SJSA1 (cell line): ENCODE measurements at regions not wholly inside any gene's neighbourhood (a gene's known extent, or its start where the extent isn't known, plus 50 kb on each side); places are given as distances from the start of the nearest gene placed in this dataset.
A peak's percentile ranks its signal among the peaks of the same experiment; 100 is the strongest.

Experiments used
- DNase-seq, 2 experiments: peaks; one replicate each; pipeline ENCODE4 v3.0.0-alpha.2; 2015 to 2020; ENCODE audit warnings: low spot score in 2 of 2, low read depth in 1 of 2
- H3K27ac ChIP-seq: fragments of 250-450 bp; sonication (Bioruptor Pico); 2 replicates; pipeline ENCODE4 v1.5.1; 2020; ENCODE audit warnings: mild to moderate bottlenecking, moderate library complexity
- H3K27me3 ChIP-seq: fragments of 250-450 bp; sonication (Bioruptor Pico); replicated peaks from 2 replicates; pipeline ENCODE4 v1.5.1; 2020; ENCODE audit warnings: mild to moderate bottlenecking, moderate library complexity
- H3K36me3 ChIP-seq: fragments of 250-450 bp; sonication (Bioruptor Pico); 2 replicates; pipeline ENCODE4 v1.5.1; 2020; ENCODE audit warnings: mild to moderate bottlenecking
- H3K4me1 ChIP-seq: fragments of 250-450 bp; sonication (Bioruptor Pico); replicated peaks from 2 replicates; pipeline ENCODE4 v1.6.1; 2021; ENCODE audit warnings: mild to moderate bottlenecking
- H3K4me3 ChIP-seq: fragments of 250-450 bp; sonication (Bioruptor Pico); 2 replicates; pipeline ENCODE4 v1.5.1; 2020; ENCODE audit warnings: mild to moderate bottlenecking
- H3K9me3 ChIP-seq: fragments of 250-450 bp; sonication (Bioruptor Pico); replicated peaks from 2 replicates; pipeline ENCODE4 v1.5.1; 2020; ENCODE audit warnings: mild to moderate bottlenecking

DNA sequence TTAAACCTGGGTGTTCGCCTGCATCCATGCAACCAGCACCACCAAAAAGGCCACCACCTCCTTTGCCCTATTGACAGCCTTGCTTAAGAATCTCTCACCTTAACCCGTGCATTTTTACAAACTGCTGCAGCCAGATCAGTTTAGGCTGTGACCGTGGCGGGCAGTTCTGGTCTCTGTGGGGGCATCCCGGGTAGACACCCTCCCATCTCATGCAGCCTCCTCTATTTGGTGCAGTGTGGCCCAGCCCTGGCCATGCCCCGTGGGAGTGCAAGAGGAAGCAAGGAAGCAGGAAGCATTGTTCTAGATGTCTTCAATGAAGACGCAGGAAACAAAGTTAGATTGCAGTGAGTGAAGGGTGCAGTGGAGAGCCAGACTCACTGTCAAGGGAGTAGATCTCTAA lies 108.8 kb upstream of the MVB12B start:
- no peak for DNase-seq
- Histone ChIP-seq H3K4me3 (no peak overlapping the region), H3K27ac (no peak overlapping the region), H3K9me3 (no peaks in the 10 kb centered on the region; the same call in 1 of the 2 replicates), H3K27me3 (peaks cover 31% of the 10 kb centered on the region), H3K36me3 (no peaks in the 10 kb centered on the region), H3K4me1 (no peaks in the 10 kb centered on the region)

DNA sequence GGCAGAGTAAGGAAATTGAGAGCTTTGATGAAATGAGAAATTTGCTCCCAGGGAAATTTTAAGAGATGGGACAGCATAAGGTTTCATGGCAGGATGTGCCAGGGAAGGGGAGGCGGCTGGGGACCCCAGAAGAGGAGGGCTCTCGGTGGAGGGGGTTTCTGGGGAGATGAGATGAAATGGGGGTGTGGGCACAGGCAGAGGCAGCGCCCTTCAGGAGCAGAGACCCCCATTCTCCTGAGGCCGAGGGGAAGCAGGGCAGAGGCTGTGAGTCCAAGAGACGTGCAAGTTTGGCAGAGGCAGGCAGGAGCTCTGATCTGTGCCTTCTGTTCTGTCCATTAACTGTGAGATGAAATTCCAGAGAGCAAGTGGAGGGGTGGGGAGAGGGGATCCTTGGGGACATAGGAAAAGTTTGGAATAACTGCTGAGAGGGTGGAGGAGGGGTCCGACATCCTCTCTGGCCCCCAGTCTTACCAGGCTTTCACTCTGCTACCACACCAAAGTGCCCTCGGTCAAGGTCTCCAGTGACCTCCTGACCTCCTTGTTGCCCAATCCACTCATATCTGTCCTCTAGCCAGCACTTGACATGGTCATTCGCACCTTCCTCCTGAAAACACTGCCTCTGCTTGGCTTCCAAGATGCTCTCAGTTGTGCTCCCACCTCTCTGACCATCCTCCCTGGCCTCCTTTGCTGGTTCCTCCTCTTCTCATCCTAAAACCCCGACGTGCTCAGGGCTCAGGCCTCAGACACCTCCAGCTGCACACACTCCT lies 108.1 kb upstream of the MVB12B start:
- Histone ChIP-seq H3K4me3 (no peak overlapping the region), H3K36me3 (no peaks in the 10 kb centered on the region), H3K9me3 (no peaks in the 10 kb centered on the region; the same call in 1 of the 2 replicates), H3K4me1 (no peaks in the 10 kb centered on the region), H3K27me3 (peaks cover 32% of the 10 kb centered on the region), H3K27ac (no peak overlapping the region)
- DNase-seq = no peak

DNA sequence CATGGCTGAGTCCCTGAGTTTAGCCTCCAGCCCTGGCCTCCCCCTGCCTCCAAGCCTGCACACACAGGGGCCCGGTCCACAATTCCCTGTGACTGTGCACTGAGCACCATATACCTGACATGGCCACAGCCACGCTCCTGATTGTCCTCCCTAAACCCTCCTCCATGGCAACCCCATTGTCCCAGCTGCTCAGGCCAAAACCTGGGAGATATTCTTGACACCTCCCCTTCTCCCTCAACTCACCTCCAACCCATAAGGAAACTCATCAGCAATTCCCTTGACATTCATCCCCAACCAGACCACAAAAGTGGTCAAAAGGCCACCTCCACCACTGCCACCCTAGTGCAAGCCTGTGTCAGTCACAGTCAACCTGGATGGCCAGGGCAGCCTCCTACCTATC lies 107.5 kb upstream of the MVB12B start:
- DNase-seq = no peak
- H3K27ac ChIP-seq = no peak overlapping the region
- H3K4me1 ChIP-seq = no peaks in the 10 kb centered on the region
- H3K27me3 ChIP-seq = peaks cover 31% of the 10 kb centered on the region
- no peaks in the 10 kb centered on the region for H3K36me3 ChIP-seq
- no peaks in the 10 kb centered on the region; the same call in 1 of the 2 replicates for H3K9me3 ChIP-seq
- H3K4me3 ChIP-seq = no peak overlapping the region

DNA sequence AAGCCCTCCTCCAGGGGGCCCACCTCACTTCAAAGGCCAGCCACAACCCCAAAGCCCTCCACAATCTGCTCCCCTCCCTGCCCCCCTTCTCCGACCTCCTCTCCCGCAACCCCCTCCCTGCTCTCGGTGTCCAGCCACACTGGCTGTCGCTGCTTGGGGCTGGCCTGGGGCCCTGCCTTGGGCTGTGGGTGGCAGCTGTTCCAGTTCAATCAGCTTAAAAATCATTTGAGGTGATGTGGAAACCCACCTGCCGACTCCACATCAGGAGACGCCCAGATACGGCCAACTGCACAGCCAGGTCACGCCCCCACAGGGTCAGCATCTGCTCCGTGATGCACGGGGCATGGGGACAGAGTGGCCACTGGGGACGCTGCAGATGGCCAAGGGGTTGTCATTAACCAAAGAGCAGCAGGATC lies 107.0 kb upstream of the MVB12B start:
- Histone ChIP-seq H3K9me3 (no peaks in the 10 kb centered on the region; the same call in 1 of the 2 replicates), H3K4me3 (no peak overlapping the region), H3K4me1 (no peaks in the 10 kb centered on the region), H3K36me3 (no peaks in the 10 kb centered on the region), H3K27me3 (peaks cover 33% of the 10 kb centered on the region), H3K27ac (no peak overlapping the region)
- no peak for DNase-seq

DNA sequence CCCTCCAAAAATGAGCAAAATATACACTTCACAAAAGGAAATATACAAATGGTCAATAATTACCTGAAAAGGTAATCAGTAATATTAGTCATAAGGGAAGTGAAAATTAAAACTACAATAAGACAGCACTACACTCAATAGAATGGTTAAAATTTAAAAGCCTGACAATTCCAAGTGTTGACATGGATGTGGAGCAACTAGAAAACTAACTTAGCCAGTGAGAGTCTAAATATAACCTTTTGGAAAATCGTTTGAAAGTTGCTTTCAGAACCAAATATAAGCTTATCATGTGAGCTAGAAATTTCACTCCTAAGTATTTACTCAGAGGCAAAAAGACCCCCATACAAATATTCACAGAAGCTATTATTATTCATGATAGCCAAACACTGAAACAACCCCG lies 105.1 kb upstream of the MVB12B start:
- H3K27ac ChIP-seq = no peak overlapping the region
- peaks cover 28% of the 10 kb centered on the region for H3K27me3 ChIP-seq
- H3K4me1 ChIP-seq = no peaks in the 10 kb centered on the region
- H3K9me3 ChIP-seq = no peaks in the 10 kb centered on the region; the same call in 1 of the 2 replicates
- DNase-seq = no peak
- H3K4me3 ChIP-seq = no peak overlapping the region
- no peaks in the 10 kb centered on the region for H3K36me3 ChIP-seq

DNA sequence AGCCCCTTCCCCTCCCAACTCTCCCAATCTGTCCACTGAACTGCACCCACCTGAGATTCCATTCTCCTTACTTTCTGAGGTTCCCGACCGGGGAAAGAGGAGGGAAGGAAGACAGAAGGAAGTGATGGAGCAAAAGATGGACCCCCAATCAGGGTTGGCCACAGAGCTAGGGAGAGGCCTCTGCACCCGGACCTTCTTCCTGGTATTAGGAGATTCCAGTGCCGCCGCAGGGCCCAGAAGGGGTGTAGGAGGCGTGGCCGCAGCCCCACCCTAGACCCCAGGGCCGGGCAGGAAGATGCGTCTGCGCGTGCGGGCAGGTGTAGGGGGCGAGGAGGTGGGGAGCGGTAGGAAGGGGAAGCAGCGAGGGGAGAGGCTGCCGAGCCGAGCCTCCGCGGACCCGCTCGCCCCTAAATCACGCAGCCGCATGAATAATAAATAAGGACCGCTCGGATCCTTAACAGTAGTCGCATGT lies 104.2 kb upstream of the MVB12B start:
- Histone ChIP-seq H3K4me3 (no peak overlapping the region), H3K9me3 (no peaks in the 10 kb centered on the region; the same call in 1 of the 2 replicates), H3K36me3 (no peaks in the 10 kb centered on the region), H3K27me3 (peaks cover 25% of the 10 kb centered on the region), H3K27ac (no peak overlapping the region), H3K4me1 (no peaks in the 10 kb centered on the region)
- DNase-seq = no peak

DNA sequence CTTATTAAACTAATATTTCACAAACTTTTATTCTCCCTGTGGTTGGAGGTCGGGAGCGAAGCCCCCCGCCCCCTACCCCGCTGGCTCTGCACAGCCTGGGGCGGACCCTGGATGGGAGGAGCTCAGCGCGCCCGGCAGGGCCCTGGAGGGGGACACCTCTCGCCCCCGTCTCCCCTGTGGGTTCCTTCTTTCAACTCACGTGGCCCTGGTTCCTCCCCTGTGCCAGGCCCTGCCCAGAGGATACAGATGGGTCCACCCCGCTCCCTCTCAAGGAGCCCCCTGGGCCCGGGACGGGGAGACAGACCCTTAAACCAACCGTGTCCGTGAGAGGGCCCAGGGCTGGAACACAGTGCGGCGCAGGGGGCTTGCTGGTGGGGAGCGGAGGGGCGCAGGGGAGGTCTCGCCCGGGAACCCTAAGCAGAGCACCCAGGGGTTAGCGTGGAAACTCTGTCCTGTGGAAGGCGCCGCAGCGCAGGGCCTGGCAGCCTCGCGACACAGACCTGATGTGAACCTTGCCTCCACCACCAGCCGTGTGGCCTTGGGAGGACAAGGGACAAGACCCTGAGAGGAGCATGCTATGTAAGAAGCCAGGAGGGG lies 103.7 kb upstream of the MVB12B start:
- Histone ChIP-seq H3K27me3 (peaks cover 25% of the 10 kb centered on the region), H3K36me3 (no peaks in the 10 kb centered on the region), H3K4me1 (no peaks in the 10 kb centered on the region), H3K4me3 (no peak overlapping the region), H3K27ac (no peak overlapping the region), H3K9me3 (no peaks in the 10 kb centered on the region; the same call in 1 of the 2 replicates)
- DNase-seq = no peak

DNA sequence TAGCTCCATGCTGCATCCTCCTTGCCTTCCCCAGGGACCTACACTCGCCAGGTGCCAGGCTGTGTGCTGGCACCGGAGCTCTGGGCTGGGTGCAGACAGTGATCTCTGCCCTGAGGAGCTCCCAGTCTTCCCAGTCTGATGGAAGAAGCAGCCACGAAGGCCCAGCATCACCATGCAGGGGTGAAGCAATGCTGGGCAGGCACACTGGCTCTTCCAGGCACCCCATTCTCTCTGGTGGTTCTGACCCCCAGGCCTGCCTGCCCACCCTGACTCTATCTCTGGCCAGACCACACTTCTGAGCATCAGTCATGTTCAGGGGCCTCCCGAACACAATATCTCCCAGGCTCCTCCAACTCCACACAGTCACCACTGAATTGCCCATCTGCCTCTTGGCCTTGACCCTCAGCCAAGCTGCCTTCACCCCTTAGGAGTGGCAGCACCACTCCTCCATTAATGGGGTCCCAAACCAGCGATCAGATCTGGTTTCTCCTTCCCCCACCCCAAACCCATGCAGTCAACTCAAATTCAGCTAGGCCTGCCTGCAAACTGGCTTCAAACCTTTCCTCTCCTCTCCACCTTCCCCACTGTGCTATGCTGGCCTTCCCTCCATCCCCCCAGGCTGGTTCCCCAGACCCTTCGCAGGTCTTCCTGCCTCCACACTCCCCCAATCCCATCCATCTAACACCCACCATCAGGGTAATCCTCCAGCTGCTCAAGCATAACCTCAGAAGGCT lies 102.7 kb upstream of the MVB12B start:
- H3K27me3 ChIP-seq = peaks cover 28% of the 10 kb centered on the region
- H3K4me1 ChIP-seq = no peaks in the 10 kb centered on the region

DNA sequence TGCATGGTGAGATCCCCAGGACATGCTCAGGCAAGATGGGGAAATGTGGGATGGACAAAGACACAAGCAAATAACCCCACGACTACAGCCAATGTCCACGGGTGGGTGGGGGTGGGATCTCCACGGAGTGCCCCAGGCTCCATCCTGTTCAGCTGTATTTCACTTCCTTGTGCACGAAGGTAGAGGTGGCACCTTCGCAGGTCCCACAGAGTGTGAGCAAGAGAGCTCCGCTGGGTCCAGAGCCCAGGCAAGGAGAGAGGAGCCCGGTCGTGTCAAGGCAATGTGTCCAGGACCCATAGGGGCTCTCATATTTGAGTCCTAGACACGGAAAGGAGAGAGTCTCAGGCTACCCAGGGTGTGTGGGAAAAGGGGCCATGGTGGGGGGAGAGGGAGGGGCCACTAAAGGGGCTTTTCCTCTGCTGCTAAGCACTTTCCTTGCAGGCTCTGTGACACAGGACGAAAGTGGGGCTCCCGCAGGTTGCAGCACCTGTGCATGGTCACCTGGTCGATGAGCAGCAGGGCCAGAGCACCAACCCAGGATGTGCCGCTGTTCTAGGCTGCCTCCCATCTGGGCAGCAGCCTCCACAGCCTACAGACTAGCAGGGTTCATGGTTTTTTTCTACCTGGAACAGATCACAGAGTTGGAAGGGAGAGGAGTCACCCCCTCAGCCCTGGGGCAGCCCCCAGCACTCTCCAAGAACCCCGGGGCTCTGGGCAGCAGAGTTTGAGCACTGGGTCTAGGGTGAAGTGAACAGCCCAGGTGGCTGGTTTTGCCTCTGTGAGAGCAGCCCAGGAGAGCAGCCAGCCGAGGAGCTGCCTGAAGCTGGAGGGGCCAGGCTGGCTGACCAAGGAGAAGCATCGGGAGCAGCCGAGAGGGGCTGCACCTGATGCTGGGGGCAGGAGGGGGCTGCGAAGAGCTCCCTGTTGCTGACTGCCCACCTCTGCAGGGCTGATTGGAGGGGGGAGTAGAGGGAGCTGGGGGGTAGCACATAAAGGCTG lies 100.7 kb upstream of the MVB12B start:
- Histone ChIP-seq H3K27me3 (peaks cover 24% of the 10 kb centered on the region), H3K4me3 (no peak overlapping the region), H3K4me1 (no peaks in the 10 kb centered on the region), H3K36me3 (no peaks in the 10 kb centered on the region), H3K9me3 (no peaks in the 10 kb centered on the region; the same call in 1 of the 2 replicates), H3K27ac (no peak overlapping the region)
- no peak for DNase-seq

More for the DNA sequence above, 102.7 kb upstream of the MVB12B start:
- no peaks in the 10 kb centered on the region for H3K36me3 ChIP-seq
- no peak overlapping the region for H3K27ac ChIP-seq
- H3K4me3 ChIP-seq = no peak overlapping the region
- DNase-seq = no peak
- H3K9me3 ChIP-seq = no peaks in the 10 kb centered on the region; the same call in 1 of the 2 replicates

DNA sequence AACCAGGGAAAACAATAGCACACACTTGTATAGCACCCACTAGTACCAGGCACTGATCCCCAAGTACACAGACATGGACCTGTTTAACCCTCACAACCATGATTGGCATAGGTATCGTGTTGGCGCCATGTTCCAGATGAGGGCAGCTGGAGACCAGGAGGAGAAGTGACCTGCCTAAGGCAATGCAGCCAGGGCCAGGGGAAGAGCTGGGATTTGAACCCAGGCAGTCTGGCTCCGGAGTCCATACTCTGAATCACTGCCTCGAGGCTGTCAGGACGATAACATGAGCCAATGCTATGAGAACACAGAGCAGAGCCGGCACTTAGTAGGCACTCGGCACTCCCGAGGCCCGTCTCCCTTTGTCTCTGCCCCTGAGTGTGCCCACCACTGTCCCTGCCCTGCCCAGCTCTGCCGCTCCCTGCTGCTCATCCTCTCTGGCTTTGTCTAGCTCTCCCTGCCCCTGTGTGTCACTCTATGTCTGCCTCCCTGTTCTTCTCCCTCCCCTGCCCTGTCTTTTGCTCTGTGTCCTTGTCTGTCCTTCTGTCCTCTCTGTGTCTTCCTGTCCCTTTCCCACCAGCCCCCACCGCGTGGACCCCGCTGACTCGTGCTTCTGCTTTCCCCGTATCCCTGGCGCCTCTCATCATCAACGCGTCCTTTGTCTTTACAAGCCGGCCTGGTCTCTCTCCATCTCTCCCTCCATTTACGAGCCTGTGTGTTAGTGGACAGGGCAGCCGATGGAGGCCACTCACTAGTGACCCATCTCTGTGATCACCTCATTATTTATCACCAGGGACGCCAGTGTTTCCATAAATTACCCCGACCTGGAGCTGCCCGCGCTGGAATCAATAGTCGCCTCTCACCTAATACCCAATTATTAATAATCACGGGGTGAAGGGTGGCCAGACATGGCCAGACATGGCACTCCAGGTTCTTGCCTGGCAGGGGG lies 99.4 kb upstream of the MVB12B start:
- no peaks in the 10 kb centered on the region for H3K9me3 ChIP-seq
- no peaks in the 10 kb centered on the region for H3K36me3 ChIP-seq
- no peak overlapping the region for H3K4me3 ChIP-seq
- peak in 1 of 2 experiments; percentile 25 for DNase-seq
- peaks cover 17% of the 10 kb centered on the region for H3K27me3 ChIP-seq
- H3K4me1 ChIP-seq = no peaks in the 10 kb centered on the region
- H3K27ac ChIP-seq = no peak overlapping the region

DNA sequence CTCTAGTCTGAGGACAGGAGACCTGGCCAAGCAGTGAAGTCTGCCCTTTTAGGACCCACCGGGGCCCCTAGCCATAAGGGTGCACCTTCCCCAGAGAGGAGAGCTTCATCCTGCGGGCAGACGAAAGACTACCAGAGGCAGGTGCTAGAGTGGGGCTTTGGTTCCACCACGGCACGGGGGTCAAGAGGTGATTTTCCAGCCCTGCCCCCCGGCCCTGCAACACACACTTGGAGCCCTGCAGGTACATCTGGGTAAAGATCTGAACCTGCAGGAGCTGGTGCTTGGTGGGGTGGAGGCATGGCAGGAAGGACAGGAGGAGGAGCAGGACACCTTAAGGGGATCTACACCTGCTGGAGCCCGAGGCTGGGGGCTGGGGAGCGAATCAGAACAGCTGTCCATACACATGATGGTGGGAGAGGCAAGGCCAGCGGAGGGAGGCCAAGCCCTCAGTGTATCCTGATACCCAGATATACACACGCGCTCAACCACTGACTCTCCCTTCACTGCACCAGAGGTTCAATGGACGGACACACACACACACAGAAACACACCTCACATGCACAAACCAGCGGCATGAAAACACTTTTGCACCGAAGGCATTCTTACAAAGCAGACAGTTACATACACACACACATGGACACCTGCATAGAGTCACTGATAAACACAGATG lies 98.4 kb upstream of the MVB12B start:
- H3K27me3 ChIP-seq = peaks cover 11% of the 10 kb centered on the region
- no peak for DNase-seq
- H3K27ac ChIP-seq = no peak overlapping the region
- H3K9me3 ChIP-seq = no peaks in the 10 kb centered on the region
- no peaks in the 10 kb centered on the region for H3K36me3 ChIP-seq
- H3K4me1 ChIP-seq = no peaks in the 10 kb centered on the region
- H3K4me3 ChIP-seq = no peak overlapping the region
